ENCODE measurements at regions not wholly inside any gene's neighbourhood (a gene's known extent, or its start where the extent isn't known, plus 50 kb on each side); places are given as distances from the start of the nearest gene placed in this dataset.
A peak's percentile ranks its signal among the peaks of the same experiment; 100 is the strongest.
"Not testable (repeated sequence)": the region's sequence is repeated elsewhere in the genome, so short reads cannot be mapped to it uniquely, and the experiment has no call there.

- peak; percentile 21 to 60 (median 25) for DNase-seq (ENCODE audit: low read depth in 2 of 3, low spot score in 1 of 3)
Observed at GRCh38 chr15:30755036-30755687, 129.2 kb downstream of the ARHGAP11B start.

- not testable (repeated sequence) for DNase-seq (ENCODE audit: low read depth in 2 of 3, low spot score in 1 of 3)
Observed at GRCh38 chr15:30760633-30761032, 134.7 kb downstream of the ARHGAP11B start.

DNA sequence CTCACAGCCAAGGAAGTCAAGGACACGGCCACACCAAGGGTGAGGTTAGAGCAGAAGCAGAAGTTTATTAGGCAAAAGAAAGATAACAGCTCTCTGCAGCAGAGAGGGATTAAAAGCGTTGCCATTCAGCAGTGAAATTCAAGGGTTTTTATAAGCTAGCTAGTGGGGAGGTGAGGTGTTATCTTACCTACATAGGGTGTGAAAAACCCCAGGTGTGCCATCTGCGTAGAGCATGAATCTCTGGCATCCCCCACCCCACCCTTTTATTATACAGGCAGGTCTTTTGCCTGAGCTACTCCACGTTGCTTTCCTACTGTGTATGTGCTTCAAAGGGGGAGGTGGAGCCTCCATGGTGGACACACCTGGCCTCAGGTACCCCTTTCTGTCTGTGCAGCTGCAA, 135.4 kb downstream of the ARHGAP11B start:
- DNase-seq (ENCODE audit: low read depth in 2 of 3, low spot score in 1 of 3), result not testable (repeated sequence)

DNA sequence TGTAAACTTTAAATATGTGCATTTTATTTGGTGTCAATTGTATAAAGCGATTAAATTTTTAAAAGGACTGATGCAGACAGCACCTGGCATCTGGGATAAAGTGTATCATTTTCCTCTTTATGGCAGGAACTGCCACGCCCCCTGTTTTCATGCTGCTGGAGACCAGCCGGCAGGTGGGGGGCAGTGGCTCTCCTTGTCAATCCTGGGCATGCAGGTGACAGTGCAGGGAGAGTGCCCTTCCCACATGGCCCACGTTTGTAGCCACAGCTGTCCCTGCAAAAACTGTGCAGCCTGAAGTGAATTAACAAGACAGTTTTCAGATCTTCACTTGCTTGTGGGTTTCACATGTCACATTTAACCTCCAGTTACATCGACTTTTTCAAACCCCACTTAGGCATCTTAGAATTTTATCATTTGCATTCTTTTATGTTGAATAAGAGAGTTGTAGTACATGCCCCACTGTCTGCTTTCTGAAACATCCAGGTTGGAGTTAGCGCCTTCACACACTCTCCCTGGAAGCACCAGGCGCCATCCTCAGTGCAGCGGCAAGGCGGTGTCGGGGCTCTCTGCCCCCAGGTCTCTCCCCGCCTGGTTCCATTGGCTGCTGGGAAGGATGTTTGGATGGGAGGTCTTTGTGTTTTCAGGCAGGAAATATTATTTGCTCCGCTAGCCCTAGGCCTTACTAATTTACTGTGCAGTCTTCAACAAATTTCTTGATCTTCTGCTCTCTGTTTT, 134.2 kb upstream of the FAN1 start:
- not testable (repeated sequence) for DNase-seq (ENCODE audit: low read depth in 2 of 3, low spot score in 1 of 3)

- no peak for DNase-seq (ENCODE audit: low read depth in 2 of 3, low spot score in 1 of 3)
Observed at GRCh38 chr15:30770759-30771158, 133.0 kb upstream of the FAN1 start.

DNA sequence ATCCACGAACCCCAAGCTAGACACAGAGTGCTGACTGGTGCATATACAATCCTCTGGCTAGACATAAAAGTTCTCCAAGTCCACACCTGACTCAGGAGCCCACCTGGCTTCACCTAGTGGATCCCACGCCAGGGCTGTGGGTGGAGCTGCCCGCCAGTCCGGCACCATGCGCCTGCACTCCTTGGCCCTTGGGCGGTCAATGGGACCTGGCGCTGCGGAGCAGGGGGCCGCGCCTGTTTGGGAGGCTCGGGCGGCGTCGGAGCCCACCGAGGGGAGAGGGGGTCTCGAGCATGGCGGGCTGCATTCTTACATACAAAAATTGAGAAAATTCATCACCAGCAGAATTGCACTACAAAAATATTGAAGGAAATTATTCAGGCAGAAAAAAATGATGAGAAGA, 120.7 kb upstream of the FAN1 start:
- DNase-seq (ENCODE audit: low read depth in 2 of 3, low spot score in 1 of 3), result no peak

GRCh38 chr15:30788595-30788994, 115.1 kb upstream of the FAN1 start:
- no peak for DNase-seq (ENCODE audit: low read depth in 2 of 3, low spot score in 1 of 3)

- DNase-seq (ENCODE audit: low read depth in 2 of 3, low spot score in 1 of 3), result peak in 1 of 3 donors; percentile 2
Observed at GRCh38 chr15:30791239-30792175, 112.2 kb upstream of the FAN1 start.

DNA sequence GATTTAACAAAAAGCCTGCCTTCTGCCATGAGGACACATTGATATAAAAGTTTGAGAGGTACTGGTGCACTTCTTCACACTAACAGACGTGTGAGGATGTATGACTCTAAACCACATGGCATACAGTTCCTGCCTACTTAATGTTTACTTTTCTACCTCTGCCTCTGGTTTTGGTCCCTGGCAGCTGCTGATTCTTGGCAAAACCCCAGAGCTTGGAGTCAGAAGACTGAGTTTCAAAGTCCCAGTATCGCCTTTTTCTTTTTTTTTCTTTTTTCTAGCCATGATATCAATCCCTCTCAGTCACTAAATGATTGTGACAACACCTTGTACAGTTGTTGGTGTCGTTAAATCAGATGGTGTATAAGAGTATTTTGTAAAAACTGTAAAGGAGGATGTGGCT, 110.9 kb upstream of the FAN1 start:
- DNase-seq (ENCODE audit: low read depth in 2 of 3, low spot score in 1 of 3), result not testable (repeated sequence)

DNA sequence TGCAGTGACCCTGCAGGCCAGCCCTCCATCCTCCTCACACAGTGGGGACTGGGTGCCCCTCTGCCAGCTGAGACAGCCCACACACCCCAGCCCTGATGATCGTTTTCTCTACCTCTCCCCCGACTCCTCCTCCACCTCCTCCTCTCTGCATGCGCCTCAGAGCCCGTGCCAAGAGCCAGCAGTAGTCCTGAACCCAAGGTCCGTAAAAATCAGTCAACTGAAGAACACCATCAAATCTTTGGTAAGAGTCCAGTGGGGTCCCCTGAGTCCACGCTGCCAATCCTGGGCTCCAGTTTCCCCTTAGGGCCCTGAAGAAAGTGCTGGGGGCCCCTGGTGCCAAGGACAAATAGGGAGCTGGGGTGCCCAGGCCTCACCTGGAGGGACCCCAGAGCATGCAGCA, 109.3 kb upstream of the FAN1 start:
- DNase-seq (ENCODE audit: low read depth in 2 of 3, low spot score in 1 of 3), result no peak

DNA sequence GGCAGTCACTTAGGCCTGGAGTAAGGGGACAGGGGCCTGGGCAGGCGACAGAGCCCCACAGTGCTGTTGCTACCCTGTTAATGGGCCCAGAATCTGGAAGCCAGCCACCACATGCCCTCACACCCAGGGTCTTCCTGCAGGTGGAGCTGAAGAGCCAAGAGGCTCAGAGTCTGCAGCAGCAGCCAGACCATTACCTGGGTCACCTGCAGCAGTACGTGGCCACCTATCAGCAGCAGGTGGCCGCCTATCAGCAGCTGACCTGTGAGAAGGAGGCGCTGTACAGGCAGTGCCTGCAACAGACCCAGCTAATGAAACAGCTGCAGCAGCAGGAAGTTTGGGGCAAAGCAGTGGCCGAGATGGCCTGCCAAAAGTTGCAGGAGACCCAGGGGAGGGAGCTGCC, 104.2 kb upstream of the FAN1 start:
- DNase-seq (ENCODE audit: low read depth in 2 of 3, low spot score in 1 of 3), result not testable (repeated sequence)

DNA sequence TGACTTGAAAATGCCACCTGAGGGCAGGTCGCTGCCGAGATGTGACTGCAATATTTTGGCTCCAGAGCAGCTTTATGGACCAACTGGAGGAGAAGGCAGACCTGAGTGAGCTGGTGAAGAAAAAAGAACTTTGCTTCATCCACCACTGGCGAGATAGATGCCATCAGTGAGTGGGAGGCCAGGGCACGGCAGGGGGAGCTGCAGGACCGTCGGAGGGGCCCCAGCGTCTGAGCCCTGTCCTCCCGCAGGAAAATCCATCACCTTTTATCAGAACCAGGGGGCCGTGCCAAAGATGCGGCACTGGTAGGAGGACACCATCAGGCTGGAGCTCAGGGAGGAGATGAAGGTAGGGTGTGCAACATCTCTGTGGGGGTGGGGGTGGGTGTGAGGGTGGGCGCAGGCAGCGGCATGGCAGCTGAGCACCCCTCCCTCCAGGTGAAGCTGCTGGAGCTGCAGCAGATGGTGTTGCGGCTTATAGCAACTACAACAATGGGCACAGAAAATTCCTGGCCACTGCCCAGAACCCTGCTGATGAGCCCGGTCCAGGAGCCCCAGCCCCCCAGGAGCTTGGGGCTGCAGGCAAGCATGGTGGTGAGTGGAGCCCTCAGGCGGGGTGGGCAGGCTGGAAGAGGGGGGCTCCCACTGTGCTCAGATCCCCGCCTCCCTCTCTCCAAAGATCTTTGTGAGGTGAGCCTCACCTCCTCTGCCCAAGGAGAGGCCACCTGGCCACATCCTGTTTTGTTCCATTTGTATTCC, 102.4 kb upstream of the FAN1 start:
- DNase-seq (ENCODE audit: low read depth in 2 of 3, low spot score in 1 of 3), result not testable (repeated sequence)

DNA sequence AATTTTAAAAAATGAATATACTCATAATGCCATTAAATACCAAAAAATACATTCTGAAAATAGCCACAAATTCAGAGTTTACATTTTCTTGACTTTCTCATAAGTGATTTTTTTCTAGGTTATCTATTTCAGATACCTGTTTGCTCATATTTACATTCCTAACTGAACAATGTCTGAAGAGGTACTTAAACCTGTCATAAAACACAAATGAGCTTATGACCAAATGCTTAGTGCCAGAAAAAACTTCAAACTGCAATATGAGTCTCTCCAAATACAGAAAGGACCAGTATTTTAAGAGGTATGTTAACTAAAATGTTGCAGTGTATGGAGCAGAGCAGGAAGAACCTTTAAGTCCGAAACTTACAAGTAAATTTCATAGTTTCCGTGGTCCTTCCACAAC, 101.7 kb upstream of the FAN1 start:
- not testable (repeated sequence) for DNase-seq (ENCODE audit: low read depth in 2 of 3, low spot score in 1 of 3)

GRCh38 chr15:30803703-30804102, 100.0 kb upstream of the FAN1 start:
- DNase-seq (ENCODE audit: low read depth in 2 of 3, low spot score in 1 of 3), result not testable (repeated sequence)

GRCh38 chr15:30816430-30816829, 87.3 kb upstream of the FAN1 start:
- DNase-seq (ENCODE audit: low read depth in 2 of 3, low spot score in 1 of 3), result no peak

DNA sequence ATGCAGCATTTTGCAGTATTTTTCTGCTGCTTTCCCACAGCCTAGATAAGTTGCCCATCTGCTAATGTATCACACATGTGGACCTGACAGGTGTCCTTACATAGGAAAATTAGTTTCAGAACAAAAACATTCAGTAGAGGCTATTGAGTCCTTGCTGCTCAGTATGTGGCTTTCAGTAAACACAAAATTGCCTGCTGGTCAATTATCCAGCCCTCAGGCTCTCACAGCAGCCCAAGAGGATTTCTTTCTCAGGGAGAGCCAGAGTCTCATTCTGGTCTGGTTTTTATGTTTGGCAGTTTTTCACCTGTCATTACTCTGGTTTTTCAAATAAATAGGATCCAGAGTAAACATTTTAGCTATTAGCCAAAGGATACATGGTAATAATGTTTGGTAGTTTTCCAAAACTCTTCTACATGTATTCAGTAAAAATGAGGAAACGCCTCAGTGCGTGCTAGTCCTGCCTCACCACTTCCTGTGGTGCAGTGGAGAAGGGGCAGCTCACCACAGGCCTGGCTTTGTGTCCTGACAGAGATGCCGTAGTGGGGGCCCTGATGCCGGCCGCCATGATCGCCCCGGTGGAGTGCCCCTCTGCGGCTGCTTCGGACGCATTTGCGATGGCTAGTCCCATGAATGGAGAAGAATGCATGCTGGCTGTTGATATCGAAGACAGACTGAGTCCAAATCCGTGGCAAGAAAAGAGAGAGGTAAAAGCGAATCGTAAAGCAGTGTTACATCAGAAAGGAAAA, 80.5 kb upstream of the FAN1 start:
- peak; percentile 11 to 48 (median 30) for DNase-seq (ENCODE audit: low read depth in 2 of 3, low spot score in 1 of 3)

DNA sequence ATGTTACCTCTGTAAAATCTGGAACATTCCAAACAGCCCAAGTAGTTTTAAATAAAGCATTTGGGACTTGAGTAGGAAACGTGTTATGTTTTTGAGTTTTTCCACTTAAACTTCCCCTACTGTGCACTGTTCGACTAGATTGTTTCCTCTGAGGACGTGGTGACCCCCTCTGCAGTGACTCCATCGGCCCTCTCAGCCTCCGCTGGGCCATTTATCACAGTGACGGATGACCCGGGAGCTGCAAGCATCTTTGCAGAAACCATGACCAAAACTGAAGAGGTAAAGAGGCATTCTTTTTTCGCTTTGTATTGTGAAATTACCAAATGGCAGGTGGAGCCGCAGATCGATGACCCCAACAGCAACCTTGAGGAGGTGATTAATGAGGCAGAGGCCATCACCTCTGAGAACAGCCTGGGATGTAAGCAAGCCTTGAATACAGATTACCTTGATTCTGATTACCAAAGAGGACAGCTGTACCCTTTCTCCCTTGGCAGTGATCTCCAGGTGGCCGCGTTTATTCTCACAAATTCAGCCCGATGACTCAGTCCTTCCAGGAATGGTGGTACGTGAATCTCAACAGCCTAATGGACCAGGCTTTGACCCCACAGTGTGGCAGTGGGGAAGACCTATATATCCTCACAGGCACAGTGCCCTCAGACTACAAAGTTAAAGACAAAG, 79.1 kb upstream of the FAN1 start:
- no peak for DNase-seq (ENCODE audit: low read depth in 2 of 3, low spot score in 1 of 3)

DNA sequence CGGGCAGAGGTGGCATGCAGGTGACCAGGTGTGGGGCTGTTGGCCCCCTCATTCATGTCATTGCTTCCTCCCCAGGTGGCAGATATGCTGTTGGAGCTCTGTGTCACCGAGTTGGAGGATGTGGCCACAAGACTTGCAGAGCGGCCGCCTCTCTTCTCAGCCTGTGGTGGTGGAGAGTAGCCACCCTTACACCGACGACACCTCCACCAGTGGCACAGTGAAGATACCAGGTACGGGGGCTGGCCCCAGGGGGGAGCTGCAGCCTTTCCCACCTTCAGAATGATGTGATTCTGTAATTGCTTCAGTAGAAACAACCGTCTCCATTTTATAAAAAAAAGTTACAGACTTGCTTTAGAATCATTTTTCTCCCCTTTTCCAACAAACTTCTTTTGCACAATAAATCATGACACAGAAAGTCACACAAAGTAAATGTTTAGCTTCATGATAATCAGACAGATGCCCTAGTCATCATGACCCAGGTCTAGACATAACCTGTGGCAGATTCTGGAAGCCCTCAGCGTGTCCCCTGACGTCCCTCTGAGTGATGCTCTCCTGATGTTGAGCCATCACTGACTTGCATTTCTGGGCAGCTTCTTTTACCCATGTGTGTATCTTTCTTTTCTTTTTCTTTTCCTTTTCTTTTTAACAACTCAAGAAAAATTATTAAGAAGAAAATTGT, 76.0 kb upstream of the FAN1 start:
- no peak for DNase-seq (ENCODE audit: low read depth in 2 of 3, low spot score in 1 of 3)

GRCh38 chr15:30828304-30828639, 75.4 kb upstream of the FAN1 start:
- not testable (repeated sequence) for DNase-seq (ENCODE audit: low read depth in 2 of 3, low spot score in 1 of 3)
